NCI-H2081 treated with DMSO at 0.1 percent for 48 hours (cell line): ENCODE measurements at regions not wholly inside any gene's neighbourhood (a gene's known extent, or its start where the extent isn't known, plus 50 kb on each side); places are given as distances from the start of the nearest gene placed in this dataset.
"Not testable (repeated sequence)": the region's sequence is repeated elsewhere in the genome, so short reads cannot be mapped to it uniquely, and the experiment has no call there.

Experiments
- DNase-seq: peaks from one replicate; lab custom pipeline; 2025; lab: John Stamatoyannopoulos, UW

DNA sequence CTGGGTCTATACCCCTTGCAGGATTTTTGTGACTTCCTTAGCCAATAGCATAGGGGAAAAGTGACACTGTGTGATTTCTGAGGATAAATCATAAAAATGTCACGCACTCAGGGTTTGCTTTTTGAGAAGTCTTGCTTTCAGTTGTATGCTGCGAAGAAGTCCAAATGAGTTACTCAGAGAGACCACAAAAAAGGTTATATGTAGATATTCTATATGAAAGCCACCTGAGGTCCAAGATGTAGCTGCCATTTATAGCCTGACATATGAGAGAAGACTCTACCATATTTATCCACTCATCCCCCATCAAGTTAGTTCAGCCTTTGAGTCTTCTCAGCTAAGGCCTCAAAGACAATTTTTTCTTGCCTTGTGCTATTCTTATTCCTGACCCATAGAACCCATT, 488.3 kb upstream of the MAP2 start:
- no peak for DNase-seq

- DNase-seq: no peak
Measured at GRCh38 chr2:208937521-208937920, 486.3 kb upstream of the MAP2 start.

- DNase-seq: no peak
Measured at GRCh38 chr2:208939852-208940251, 484.0 kb upstream of the MAP2 start.

DNA sequence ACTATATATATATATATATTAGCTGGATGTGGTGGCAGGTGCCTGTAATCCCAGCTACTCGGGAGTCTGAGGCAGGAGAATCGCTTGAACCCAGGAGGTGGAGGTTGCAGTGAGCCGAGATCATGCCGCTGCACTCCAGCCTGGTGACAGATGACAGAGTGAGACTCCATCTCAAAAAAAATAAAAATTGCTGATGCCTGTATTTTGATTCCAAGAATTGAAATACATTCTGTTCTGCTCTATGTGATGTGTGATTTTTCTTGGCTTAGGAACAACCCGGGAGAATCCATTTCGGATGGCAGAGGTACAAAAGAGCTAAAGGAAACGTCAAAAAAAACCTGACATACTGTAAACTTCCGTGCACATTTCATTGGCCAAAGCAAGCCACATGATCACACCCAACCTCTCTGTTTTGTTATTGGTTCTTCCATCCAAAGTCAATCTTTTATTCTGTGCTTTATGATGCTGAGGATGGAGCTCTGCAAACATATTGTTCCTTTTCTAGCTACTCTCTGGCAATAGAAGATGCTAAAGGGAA, 478.1 kb upstream of the MAP2 start:
- no peak for DNase-seq

GRCh38 chr2:208948073-208948472, 475.8 kb upstream of the MAP2 start:
- DNase-seq: no peak

DNA sequence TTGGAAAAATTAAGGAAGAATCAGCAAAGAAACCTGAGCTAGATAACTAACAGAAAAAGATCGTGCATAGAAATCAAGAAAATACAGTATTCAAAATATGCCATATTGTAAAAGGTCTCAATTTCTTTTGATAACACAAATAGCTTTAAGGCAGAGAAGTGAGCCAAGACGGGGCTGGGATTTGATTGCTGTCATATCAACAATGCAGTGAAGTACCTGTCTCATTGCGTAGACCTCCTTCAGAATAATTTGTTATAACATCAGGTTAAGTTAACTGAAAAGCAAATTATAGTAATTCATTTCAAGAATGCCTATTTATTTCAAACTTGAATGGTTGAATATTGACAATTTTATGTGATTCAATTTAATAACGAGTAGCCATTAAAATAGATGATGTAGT, 453.8 kb upstream of the MAP2 start:
- no peak for DNase-seq

- DNase-seq: no peak
Measured at GRCh38 chr2:208977582-208977981, 446.3 kb upstream of the MAP2 start.

- no peak for DNase-seq
Measured at GRCh38 chr2:208978946-208979345, 444.9 kb upstream of the MAP2 start.

DNA sequence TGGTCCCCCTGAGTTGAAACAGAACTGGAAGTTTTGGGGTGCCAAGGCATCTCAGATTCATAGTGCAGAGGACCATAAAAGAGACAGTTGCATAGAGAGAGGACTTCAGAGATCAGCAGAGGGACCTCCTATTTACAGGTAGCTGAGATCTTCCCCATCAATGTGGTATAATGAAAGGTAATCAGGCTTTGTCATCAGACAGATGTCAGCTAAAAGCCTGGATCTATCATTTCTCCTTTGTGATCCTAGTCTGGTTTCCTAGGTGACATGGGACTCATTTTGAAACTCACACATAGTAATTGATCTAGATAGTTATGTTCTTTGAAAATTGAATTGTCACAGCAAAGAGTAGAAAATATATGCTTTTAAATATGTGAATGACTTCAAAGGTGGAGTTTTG, 443.5 kb upstream of the MAP2 start:
- DNase-seq: no peak

DNA sequence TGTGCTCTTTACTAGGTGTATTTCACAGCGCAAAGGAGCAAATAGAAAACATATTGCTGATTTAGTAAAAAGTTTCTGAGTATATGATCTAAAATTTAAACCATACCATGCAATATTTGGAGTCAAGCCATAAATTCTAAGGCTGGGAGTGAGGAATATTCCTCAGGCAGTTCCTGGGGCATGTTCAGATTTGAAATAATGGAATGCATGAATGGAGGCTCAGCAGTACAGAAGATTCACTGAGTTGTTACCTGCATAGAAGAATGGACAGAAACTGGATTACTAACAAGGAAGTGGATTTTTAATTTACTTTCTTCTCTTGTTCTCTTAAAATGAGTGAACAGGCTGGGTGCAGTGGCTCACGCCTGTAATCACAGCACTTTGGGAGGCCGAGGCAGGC, 441.0 kb upstream of the MAP2 start:
- DNase-seq: no peak

GRCh38 chr2:208983486-208983885, 440.4 kb upstream of the MAP2 start:
- DNase-seq: no peak

GRCh38 chr2:208984376-208985090, 439.3 kb upstream of the MAP2 start:
- no peak for DNase-seq

- DNase-seq: no peak
Measured at GRCh38 chr2:208985644-208986043, 438.2 kb upstream of the MAP2 start.

DNA sequence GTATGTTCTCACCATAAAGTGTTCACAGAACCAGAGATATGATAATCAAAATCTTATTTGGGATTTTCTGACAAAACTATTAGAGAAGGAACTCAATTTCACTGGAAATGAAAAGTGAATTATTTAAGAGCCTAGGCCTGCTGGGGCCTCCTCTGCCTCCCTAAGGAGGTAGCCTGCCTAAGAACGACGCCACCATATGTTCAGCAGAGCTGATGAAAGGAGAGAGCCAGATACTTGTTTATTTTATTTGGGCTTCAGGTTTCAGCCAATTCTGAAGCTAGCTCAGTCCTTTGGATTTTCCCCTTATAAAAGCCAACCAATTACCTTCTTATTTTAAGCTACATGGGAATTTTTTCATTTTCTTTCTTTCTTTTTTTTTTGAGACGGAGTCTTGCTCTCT, 433.1 kb upstream of the MAP2 start:
- DNase-seq: no peak

GRCh38 chr2:208999911-209000310, 423.9 kb upstream of the MAP2 start:
- DNase-seq: no peak

GRCh38 chr2:209002054-209002453, 421.8 kb upstream of the MAP2 start:
- DNase-seq: no peak

DNA sequence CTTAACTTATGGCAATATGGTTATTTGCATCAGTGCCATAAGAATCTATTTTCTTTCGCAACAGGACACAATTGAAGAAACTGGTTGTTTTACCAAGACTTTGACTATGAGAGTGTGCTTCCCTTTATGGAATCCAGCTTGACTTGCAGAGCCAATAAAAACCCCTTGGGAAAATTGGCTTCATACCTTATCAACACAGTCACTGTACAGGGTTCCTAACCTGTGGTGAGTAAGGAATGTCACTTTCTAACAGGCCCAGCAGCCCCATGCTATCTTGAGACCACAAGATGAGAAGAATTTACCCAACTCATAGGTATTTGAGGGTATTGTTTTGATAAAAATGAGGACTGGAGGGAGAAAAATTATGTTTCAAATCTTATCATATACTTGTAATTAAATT, 418.5 kb upstream of the MAP2 start:
- DNase-seq: no peak

DNA sequence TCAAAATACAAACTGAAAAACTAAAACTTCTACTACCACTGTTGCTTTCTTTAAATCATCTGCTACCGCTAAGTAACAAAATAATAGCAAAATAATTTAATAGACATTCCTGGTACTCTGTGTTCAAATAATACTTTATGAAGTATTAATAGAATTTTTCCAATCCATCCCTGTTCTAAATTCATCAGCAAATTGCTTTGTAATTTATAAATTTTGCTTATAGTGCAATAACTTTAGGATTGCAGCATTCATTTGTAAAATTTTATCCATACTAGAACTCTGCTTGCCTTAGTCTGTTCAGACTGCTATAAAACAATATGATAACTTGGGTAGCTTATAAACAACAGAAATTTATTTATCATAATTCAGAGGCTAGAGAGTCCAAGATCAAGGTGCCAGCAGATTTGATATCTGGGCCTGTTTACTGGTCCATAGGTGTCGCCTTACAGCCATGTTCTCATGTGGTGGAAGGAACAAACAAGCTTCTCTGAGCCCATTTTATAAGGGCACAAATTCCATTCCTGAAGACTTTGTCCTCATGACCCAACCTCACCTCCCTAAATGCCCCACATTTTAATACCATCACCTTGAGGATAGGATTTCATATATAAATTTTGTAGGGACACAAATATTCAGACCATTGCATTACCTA, 415.1 kb upstream of the MAP2 start:
- DNase-seq: no peak

GRCh38 chr2:209018633-209019032, 405.2 kb upstream of the MAP2 start:
- DNase-seq: not testable (repeated sequence)

- DNase-seq: no peak
Measured at GRCh38 chr2:209029249-209029648, 394.6 kb upstream of the MAP2 start.

GRCh38 chr2:209044307-209044706, 379.5 kb upstream of the MAP2 start:
- DNase-seq: no peak

DNA sequence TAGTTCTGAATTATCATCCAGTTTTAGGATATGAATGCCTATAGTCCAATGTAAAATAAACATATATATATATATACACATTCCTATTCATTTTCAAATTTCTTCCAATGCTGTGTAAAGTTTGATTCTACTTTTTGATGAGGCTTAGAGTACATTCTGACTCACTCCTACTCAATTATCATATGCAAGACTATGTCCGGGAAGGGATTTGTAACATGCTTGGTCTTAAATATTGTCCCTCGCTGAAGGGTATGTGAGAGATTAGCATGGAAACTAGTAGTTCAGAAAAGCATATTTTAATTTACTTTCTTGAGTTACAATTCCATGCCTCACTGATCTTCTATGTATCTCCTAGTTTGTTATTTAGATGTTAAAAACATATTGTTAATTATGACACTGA, 377.7 kb upstream of the MAP2 start:
- no peak for DNase-seq

DNA sequence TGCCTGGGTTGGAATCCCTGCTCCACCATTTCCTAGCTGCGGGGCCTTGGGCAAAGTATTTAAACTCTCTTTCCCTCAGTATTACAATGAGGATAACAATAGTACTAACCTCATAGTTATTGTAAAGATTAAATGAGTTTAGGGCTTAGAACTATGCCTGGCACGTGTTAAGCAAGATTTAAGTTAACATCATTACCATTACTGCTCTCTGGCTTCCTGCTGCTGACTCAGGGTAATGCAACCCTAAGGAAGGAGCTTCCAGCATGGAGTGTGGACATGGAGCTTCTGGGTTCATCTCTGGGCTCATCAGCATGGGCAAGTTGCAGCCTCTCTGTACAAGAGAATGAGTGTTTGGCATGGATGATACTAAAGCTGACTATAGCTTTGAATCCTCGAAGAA, 374.2 kb upstream of the MAP2 start:
- no peak for DNase-seq

DNA sequence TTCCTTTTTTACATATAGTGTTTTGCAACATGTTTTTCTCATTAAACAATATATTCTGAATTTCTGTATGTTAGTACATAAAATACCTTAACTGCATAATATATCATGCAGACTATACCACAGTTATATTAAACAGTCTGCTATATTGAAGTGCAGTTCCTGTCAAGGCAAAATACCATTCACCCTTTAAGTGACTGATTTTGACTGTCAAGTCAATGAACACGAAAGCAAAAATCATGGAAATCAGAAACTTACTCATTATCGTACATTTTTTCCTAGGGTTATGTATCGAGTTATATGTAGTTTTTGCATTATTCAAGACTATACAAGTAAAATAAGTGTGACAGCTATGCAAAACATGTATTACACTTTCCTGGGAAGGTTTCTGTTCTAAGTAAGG, 361.6 kb upstream of the MAP2 start:
- DNase-seq: no peak
